HG02623 (cell line): ENCODE measurements at regions not wholly inside any gene's neighbourhood (a gene's known extent, or its start where the extent isn't known, plus 50 kb on each side); places are given as distances from the start of the nearest gene placed in this dataset.

ENCODE experiments used
- ATAC-seq: cut with Tn5 transposase; IDR thresholded peaks from one replicate; pipeline ENCODE4 v1.9.1; 2021; ENCODE audit warnings: moderate library complexity; ENCODE audit not compliant: unreplicated experiment

GRCh38 chr13:23980160-23980551 is 82.9 kb upstream of the C1QTNF9B start:
- peak; percentile 84 for ATAC-seq

- ATAC-seq: no peak
These were observed 86.4 kb upstream of the C1QTNF9B start for GRCh38 chr13:23983671-23984070.

GRCh38 chr13:23984546-23984945 is 87.2 kb upstream of the C1QTNF9B start:
- ATAC-seq: no peak

GRCh38 chr13:23985060-23985459 is 87.8 kb upstream of the C1QTNF9B start:
- ATAC-seq: no peak

GRCh38 chr13:23985839-23986238 is 88.5 kb upstream of the C1QTNF9B start:
- no peak for ATAC-seq

DNA sequence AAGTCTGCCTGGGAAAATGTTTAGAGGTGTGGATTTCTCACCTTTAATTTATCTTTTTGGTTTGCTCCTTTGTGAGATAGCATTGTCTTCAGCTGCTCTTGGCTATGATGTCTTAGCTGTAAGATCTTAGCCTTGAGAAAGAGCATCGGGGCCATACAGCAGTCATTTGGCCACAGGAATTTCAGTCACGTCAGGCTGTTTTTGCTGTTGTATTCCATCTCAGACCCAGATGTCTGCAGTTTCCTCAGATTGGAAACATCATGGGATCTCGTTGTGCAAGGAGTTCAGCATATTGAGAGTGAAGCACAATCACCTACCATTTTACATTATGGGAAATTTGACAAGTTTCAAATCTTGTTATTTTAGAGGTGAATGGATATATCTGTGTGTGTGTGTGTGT is 89.3 kb upstream of the C1QTNF9B start:
- no peak for ATAC-seq

DNA sequence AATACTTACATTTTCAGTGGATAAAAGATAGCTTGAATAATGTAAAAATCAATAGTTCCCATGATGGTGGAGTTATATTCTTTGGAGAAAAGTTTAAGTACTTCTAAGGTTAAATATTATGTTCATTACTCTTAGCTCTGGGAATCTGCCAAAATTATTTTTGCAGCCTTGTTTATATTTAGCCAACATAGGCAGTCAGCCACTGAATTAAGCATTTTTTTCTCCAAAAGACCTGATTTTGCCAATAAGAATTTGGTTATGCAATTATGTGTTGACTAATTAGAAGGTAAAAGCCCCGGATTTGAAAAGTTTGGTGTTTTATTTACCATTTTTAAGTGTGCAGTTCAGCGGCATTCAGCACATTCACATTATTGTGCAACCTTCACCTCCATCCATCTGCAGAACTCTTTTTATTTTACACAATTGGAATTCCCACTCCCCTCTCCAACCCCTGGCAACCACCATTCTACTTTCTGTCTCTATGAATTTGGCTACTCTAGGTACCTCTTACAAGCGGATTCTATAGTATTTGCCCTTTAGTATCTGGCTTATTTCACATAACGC is 90.1 kb upstream of the C1QTNF9B start:
- no peak for ATAC-seq

DNA sequence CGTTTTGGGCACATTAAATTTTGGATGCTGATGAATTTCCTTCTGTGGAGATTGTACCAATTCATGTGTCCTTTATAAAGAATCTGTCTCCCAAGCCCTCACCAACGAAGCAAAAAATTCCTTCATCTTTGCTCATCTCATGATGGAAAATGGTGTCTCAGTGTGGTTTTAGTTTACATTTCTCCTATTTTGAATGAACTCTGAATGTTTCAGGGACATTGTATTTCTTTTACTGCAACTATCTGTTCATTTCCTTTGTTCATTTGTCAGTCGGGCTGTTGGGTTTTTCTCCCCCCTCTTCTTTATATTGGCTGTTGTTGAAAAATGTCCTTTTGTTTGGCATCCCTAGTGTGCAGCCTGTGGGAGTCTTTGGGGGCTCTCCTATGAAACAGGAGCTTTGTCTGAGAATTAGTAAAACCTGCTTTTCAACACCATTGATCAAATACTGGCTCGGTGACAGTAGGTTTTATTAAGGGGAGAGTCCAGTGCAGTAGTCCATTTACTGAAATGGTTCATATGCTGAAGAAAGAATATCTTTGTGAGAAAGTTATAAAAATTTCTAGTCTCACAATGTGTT is 91.3 kb upstream of the C1QTNF9B start:
- no peak for ATAC-seq

DNA sequence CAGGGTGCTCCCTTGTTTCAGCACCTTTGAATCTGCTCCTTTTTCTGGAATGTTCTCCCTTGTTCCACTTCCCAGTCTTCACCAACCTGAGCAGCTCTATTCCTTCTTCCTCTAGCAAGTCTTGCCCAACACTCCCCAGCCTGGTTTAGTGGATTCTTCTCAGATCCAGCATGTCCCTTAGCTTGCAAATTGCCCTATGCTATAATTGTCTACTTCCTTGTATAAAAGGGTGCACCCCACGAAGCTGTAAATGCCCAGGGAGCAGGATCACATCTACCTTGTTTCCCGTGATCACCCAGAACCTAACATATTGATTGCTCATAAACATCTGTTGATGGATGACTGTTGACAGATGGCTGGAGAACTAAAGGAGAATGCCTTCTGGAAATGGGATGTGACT is 93.2 kb upstream of the C1QTNF9B start:
- no peak for ATAC-seq

GRCh38 chr13:23991119-23991518 is 93.8 kb upstream of the C1QTNF9B start:
- ATAC-seq: no peak

- no peak for ATAC-seq
These were observed 95.7 kb upstream of the C1QTNF9B start for GRCh38 chr13:23992781-23993679.

- ATAC-seq: no peak
These were observed 96.3 kb upstream of the C1QTNF9B start for GRCh38 chr13:23993680-23993985.

DNA sequence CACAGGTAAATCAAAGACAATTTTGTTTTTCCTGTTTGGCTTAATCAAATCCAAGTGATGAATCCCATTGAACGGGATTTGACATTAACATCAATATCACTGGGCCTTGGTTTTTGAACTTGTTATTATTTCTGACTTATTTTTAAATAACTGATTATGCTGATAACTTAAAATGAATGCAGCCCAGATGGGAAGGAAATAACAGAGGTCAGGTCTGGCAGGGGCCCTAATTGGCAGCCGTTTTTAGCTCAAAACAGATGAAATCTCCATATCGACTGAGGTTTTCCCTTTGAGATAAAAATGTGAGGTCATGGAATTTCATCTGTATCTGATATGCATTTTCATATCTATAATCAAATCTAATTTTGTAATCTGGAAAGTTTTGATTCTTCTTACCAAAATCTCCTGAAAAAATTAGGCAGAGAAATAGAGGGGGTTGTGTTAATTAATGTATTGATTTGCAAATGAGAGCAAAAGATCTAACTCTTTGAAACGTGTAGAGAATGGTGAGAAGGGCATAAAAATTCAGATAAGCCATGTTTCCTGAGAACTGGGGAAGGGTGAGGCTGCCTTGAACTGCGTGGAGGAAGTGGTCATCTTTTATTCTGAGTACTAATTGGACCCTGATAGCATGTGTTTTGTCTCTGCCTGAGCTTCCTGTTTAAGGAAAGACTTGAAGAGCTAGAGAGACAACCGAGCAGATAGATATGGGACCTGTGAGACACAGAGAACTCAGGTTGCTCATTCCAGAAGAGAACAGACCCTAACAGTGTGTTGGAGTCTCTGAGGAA is 98.2 kb upstream of the C1QTNF9B start:
- no peak for ATAC-seq

- no peak for ATAC-seq
These were observed 99.2 kb upstream of the C1QTNF9B start for GRCh38 chr13:23996456-23996855.

- no peak for ATAC-seq
These were observed 102.1 kb upstream of the C1QTNF9B start for GRCh38 chr13:23999424-23999823.

- no peak for ATAC-seq
These were observed 105.0 kb upstream of the C1QTNF9B start for GRCh38 chr13:24002206-24002815.

- ATAC-seq: no peak
These were observed 107.0 kb upstream of the C1QTNF9B start for GRCh38 chr13:24004142-24004899.

DNA sequence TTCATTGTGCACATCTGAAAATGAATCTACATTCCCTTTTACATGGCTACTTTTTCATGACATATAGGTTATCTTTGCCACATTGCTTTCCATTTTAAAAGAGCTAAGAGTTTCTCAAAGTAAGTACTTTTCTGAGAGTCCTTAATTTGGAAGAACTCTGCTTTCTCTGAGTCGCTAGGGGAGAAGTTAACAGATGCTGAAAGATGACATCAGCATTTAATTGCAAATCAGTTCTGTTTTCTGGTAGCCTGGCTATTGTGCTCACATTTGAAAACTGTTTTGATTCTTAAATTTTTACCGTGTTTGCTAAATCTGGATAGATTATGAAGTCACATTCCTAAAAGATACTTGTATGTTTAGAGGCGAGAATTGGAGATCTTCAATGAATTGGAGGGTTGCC is 107.7 kb upstream of the C1QTNF9B start:
- no peak for ATAC-seq

GRCh38 chr13:24005755-24006281 is 108.5 kb upstream of the C1QTNF9B start:
- ATAC-seq: peak; percentile 49
